ENCODE measurements at regions not wholly inside any gene's neighbourhood (a gene's known extent, or its start where the extent isn't known, plus 50 kb on each side); places are given as distances from the start of the nearest gene placed in this dataset.

DNA sequence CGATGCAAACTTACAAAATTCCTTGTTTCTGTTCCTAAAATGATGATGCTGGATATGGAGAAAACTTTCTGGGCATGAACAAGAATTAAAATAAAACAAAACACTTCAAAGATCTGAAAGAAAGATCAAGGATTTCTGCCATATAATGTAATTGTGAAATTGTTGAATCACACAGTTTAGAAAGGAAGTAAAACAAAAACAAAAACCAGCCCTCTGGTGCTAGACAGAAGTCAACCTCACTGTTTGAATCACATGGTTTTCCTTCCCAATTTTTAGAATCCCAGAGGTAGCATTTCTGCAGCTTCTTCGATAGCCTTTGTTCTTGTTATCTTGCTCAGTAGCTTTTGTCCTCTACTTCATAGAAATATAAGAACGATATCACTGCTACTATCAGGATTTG is 118.2 kb upstream of the ARGLU1 start:
- H3K4me3 ChIP-seq (ENCODE audit: low read depth, low read length): no peak overlapping the region
- no peak for DNase-seq (ENCODE audit: low read depth)

DNA sequence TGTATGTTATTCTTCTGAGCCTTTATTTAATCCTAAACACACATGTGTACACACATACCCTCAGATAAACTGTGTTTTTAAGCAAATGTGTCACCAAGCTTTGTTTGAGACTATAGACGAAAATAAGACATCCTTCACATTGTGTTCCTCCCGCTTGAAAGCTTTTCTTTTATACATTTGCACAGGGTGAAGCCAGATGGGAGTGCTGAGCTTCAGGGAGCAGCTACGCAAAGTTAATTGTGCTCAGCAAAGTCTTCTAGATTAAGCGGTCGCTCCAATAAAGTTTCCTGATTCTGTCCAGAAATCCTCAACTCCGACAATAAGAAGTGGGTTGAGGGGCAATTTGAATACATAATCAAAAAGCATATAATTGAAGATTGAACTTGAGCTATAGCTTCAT is 117.2 kb upstream of the ARGLU1 start:
- H3K4me3 ChIP-seq (ENCODE audit: low read depth, low read length): no peak overlapping the region
- DNase-seq (ENCODE audit: low read depth): no peak

DNA sequence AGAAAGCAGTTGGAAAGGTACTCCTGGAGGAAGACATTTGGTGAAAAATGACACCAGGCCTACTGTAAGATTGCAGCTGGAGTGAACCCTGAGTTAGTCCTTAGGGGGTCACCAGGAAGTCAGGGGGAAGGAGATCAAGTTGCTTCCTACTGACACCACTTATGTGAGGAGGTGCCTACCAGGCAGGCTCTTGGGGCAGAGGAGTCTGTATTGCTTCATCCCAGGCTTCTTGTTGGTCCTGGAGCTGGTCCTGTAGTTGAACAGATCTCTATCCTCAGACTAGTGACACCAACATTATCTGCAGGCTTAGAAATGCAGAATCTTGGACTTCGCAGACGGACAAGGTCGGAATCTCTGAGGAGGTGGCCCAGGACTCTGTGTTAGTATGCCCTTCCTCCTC is 116.0 kb upstream of the ARGLU1 start:
- H3K4me3 ChIP-seq (ENCODE audit: low read depth, low read length): no peak overlapping the region
- DNase-seq (ENCODE audit: low read depth): no peak

DNA sequence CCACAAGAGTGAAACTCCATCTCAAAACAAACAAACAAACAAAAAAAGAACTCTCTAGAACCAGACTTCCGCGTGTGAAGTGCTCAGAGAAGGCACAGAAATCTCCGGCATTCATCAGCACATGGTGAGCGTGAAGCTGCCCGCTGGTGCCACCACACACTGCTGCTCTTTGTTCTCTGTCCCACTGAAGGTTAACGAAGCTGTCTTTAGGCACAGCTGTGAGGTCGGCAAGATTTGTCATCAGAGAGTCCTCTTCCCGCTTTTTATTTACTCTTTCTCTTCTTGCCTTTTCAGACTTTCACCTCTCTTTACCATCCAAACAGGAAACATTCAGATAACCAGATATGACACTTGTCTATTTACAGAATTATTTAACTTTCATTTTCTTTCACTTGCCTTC is 115.2 kb upstream of the ARGLU1 start:
- DNase-seq (ENCODE audit: low read depth): no peak
- H3K4me3 ChIP-seq (ENCODE audit: low read depth, low read length): no peak overlapping the region

DNA sequence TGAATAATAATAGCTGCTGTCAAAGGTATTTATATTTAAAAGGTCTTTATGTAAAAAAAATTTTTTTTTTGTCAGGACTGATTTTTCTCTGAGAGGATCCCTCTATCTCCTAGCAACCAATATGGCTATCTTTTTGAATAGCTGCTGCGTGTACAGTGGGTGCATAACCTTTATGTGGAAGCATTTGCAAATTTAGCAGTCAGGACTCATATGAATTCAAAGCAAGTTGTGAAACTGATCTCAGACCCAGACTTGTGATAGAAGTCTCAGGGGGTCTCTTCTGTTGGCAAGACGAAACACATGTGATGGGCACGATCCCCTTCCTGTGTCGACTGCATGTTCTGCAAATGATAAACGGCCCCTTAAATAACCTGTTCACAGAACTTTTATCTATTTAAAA is 114.1 kb upstream of the ARGLU1 start:
- DNase-seq (ENCODE audit: low read depth): no peak
- no peak overlapping the region for H3K4me3 ChIP-seq (ENCODE audit: low read depth, low read length)

DNA sequence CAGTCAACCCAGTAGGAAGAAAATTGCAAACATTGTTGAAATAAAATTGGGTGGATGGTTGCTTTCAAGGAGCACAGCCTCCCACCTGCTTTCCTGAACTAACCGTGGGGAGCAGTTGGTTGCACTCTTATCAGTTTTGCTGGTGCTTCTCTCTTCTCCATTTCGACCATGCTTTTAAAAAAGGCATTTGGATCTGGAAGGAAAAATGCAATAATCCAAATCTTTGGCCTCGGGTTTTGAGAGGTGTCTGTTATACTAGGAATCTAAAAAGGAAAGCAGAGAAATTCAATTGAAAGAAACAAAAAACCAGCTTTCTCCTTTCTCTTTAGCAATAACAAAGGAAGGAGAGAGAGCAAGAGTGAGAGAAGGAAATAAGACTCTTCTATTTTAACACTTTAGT is 113.6 kb upstream of the ARGLU1 start:
- no peak for DNase-seq (ENCODE audit: low read depth)
- H3K4me3 ChIP-seq (ENCODE audit: low read depth, low read length): no peak overlapping the region

DNA sequence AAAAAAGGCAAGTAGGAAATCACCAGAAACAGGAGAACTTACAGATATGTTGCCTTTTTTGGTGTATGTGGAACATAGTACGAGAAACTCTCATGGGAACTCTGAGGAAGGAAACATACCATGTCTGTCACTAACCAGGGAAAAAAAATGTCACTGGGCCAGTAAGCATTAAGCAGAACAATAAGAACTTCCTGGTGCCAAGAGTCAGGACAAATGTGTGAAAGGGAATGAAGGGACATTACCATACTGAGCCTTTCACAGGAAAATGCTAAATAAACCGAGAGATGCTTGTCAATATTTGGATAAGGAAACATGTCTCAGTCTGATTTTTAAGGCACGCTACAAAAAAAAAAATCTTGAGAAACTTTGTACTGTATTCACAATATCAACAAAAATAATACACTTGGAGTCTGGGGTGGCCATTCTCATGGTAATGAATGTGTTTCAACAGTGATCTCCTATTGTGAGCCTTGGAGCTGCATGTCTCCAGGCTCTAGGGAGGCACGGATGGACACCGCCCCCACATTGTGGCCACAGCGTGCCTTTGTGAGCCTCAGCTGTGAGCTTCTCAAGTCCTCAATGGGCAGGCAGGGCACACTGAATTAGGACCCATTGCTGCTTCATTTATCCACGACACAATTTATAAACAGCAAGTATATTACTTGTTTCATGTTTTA is 113.0 kb upstream of the ARGLU1 start:
- no peak for DNase-seq (ENCODE audit: low read depth)
- H3K4me3 ChIP-seq (ENCODE audit: low read depth, low read length): no peak overlapping the region

DNA sequence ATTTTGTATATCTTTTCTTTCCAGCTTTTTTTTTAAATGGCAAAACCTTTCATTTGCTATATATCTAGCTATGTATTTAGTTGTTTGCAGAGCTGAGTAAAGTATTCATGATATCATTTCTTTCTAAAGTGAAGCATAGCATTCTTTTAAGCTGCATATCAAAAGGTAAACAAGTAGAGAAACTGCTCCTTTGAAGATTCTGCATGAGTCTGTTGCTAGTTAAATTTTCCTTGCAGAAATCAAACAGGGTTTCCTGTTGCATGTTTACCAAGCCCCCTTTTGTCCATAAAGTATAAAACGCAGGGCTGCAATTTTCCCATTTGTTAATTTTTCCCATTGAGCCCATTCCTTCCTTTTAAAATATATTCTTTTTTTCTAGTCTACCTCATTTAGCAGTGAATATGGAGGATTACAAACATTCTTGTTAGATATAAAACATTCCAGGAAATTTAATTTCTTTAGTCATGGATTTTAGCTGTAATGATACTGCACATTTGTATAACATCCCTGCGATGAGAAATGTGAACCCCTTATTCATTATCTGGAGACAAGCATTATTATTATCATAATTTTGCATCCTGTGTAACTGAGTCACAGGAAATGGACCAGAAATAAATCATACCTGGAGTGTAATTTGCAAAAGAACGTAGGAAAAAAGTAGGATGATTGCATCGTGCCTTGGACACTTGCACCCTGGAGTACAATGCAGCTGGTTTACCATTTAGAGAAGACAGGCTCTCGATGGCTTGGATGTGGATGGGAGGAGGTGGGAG is 110.9 kb upstream of the ARGLU1 start:
- DNase-seq (ENCODE audit: low read depth): no peak
- H3K4me3 ChIP-seq (ENCODE audit: low read depth, low read length): no peak overlapping the region

DNA sequence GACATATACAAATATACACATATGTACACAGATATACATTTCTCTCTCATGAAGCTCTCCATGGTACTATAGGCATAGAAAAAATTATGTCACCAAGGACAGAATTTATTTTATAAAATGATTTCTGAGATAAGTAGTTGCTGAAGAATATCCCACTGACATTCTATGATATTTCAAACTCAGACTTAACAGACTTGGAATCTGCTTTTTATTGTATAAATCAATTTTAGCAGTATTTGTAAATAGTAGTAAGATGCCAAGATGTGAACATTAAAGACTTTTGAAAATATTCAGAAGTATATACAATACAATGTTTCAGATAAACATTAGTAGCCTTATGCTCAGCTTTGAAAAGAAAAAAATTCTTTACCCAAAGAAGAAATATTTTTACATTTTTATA is 107.4 kb upstream of the ARGLU1 start:
- no peak for DNase-seq (ENCODE audit: low read depth)
- H3K4me3 ChIP-seq (ENCODE audit: low read depth, low read length): no peak overlapping the region

DNA sequence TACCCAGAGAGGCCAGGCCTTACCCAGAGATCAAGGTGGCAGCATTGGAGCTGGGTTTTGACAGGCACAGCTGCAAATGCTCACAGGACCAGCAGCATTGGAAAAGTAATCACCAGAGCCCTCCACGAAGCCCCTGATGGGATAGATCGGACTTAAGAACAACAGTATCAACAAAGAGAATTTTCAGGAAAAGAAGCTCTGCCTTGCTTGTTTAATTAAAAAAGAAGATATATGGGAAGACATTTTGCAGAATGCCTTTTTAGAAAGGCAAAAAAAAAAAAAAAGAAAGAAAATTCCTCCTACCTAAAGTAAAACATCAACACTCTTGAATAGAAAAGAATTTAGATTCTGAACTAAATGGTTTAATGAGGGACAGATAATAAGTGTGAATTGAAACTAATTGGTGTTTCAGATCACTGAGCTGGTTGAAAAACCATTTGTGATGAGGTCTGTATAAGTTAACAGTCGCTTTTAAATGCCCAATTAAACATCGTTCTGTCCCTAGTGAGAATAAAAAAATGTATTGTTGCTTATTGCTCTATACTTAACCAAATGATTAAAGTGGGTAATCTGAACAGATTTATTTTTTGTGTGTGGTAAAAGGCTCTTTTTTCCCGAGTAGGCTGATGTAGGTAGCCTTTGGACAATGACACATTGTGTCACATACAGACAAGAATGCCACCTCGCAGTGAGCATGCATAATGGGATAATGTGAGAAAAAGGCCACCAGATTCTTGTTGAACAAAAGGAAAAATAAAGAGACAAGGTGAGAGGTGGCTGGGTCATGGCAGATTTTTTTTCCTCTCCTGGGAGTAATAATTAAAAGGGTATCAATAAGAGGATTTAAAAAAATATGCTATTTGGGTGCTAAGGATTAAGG is 93.0 kb upstream of the ARGLU1 start:
- H3K4me3 ChIP-seq (ENCODE audit: low read depth, low read length): no peak overlapping the region
- no peak for DNase-seq (ENCODE audit: low read depth)

DNA sequence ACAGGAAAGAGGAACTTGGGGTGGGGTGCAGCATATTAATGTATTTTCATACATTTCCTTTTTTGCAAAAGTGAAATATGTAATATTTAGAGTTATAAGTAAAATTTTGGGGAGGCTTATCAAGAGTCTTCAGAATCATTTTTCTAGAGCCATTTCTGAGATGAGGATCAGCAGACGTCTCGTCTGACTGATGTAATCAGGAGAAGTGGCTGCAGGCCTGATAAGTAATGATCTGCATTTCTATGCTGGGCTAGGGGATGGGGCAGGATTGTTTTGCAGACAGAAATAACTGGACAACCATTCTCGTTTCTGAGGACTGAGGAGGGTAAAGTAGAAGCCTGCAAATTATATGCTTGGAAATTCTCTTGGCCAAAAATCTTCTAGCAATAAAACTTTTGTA is 89.2 kb upstream of the ARGLU1 start:
- no peak overlapping the region for H3K4me3 ChIP-seq (ENCODE audit: low read depth, low read length)
- DNase-seq (ENCODE audit: low read depth): no peak

DNA sequence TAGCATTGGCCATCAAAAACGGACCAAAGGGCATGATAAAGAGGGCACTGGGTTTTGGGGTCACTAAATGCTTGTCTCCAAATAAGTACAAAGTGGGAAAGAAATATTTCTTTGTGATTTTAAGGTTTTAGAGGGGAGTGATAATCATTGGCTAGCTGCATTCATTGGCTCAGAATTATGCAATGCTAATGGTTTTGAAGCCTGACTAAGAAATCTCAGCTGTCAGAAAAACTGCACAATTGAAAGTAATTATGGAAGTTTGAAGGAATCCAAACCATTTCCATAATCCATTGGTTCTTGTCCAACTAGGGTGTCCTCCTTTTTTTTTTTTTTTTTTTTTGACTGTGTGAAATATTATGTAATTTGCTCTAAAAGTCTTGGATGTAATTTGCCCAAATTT is 88.2 kb upstream of the ARGLU1 start:
- DNase-seq (ENCODE audit: low read depth): no peak
- no peak overlapping the region for H3K4me3 ChIP-seq (ENCODE audit: low read depth, low read length)

DNA sequence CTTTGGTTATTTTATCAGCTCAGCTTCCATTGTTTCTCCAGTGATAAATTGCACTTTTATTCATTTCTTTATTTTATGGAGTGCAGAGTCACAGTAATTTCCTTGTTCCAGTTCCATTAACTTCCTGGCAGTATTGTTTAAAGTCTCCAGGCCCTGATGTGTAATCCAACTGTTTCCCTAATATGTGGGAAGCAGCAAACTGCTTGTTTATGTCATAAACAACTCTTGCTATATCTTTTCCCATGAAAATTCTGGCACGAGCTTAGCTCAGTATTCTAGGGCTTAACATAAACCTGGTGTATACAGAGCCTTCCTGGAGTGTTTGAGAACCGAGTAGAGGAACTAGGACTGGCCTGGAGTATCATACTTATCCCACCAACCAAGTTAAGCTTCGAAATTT is 83.5 kb upstream of the ARGLU1 start:
- DNase-seq (ENCODE audit: low read depth): no peak
- H3K4me3 ChIP-seq (ENCODE audit: low read depth, low read length): no peak overlapping the region

DNA sequence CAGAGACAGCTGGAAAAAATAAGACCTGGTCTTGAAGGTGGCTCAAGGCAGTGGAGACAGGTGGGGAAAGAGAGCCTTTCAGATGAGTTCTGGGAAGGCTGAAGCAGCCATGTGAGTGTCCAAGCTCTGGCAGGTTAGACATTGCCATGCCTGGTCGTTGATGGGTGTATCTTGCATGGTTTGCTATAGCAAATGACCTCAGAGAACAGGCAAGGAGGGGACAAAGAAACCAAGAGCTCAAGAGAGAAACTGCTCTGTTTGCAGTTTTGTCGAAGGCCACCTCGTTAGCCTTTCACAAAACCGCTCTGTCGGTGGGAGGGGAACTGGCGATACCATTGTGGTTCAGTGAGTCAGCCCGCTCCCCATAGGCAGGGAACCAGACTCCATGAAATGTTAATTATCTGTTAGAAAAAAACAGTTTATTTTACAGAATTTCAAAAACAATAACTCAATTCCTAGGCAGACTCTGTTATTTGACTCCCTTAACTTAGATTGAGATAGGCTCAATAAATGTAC is 82.8 kb upstream of the ARGLU1 start:
- H3K4me3 ChIP-seq (ENCODE audit: low read depth, low read length): no peak overlapping the region
- no peak for DNase-seq (ENCODE audit: low read depth)

DNA sequence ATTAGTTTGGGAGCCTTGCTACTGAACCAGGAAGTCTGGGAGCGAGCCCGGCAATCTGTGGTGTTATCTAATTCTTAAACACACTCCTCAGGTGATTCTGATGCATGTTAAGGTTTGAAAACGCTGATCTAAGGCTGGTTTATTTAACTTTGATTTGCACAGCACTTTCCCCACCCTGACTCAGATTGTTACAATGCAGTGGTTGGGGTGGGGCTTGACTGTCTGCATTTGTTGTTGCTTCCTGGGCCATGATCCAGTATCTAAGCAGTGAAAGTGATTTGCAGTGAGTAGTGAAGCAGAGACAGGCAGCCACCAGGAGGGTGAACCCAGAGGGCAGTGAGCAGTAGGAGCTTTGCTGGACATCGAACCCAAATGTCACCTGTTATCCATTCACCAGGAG is 81.6 kb upstream of the ARGLU1 start:
- DNase-seq (ENCODE audit: low read depth): no peak
- no peak overlapping the region for H3K4me3 ChIP-seq (ENCODE audit: low read depth, low read length)

DNA sequence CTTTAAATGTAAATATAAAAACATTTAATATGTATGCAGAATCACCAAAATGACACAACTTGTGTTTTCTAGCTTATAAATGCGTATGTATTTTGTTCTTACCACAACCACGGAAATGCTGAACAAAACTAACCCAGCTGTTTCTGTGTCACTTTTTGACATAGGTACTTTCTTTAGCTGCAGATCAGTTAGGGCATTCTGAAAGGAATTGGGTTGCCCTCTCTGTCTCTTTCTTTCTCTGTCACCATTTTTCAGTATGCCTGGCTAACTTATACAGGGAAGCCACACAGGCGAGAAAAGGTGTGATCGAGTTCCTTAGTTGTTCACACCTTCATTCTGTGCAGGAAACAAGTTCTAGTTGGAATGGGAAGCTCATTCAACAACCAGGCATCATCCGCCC is 72.6 kb upstream of the ARGLU1 start:
- no peak for DNase-seq (ENCODE audit: low read depth)

DNA sequence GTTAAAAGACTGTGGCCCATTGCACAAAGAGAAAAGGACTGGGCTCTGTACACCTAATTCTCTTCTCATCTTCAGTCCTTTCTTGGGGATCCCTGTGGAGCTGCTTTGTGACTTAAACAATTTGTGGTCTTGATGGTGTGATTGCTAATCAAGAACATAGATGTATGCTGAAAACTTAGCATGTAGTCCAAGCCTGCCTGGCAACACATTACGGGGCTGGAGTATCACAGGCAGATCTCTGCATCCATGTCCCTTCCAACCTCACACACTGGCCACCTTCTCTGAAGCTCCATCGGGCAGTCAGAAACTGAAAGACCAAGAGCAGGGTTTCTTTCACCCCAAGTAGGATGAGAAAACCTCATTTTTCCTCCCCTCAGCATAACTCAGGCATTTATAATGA is 69.6 kb upstream of the ARGLU1 start:
- DNase-seq (ENCODE audit: low read depth): no peak
- no peak overlapping the region for H3K4me3 ChIP-seq (ENCODE audit: low read depth, low read length)

More for the DNA sequence above, 72.6 kb upstream of the ARGLU1 start:
- no peak overlapping the region for H3K4me3 ChIP-seq (ENCODE audit: low read depth, low read length)

DNA sequence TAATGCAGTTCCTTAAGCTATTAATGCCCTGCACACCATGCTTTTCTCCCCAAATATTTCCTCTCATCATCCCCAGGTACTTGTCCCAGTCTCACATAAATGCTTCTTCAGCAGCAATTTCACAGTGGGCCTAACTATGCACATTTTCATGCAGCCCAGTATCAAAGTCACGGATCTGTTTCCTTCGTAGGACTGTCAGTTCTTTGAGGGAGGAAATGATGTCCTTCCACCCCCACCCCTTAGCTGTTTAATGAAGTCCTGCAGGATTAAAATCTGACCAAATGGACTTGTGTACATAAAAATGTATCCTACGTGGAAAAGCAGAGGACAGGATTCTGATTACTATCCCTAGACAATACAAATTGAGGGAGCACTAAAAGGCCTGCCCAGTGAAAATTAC is 68.6 kb upstream of the ARGLU1 start:
- H3K4me3 ChIP-seq (ENCODE audit: low read depth, low read length): no peak overlapping the region
- DNase-seq (ENCODE audit: low read depth): no peak

DNA sequence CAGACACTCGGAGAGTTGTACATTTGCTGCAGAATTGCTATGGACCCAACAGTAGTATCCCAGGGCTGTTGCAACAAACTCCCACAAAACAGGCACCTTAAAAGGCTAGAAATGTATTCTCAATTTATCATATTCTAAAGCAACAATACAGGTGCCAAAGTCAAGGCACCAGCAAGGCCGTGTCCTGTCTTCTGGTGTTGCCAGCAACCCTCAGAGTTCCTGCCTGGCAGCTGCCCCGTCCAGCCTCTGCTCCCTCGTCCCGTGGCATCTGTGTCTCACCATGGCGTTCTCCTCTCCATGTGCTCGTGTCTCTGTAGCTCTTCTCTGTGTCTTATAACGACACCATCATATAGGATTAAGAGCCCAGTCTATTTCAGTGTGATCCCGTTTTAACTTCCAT is 67.7 kb upstream of the ARGLU1 start:
- DNase-seq (ENCODE audit: low read depth): no peak
- H3K4me3 ChIP-seq (ENCODE audit: low read depth, low read length): no peak overlapping the region

DNA sequence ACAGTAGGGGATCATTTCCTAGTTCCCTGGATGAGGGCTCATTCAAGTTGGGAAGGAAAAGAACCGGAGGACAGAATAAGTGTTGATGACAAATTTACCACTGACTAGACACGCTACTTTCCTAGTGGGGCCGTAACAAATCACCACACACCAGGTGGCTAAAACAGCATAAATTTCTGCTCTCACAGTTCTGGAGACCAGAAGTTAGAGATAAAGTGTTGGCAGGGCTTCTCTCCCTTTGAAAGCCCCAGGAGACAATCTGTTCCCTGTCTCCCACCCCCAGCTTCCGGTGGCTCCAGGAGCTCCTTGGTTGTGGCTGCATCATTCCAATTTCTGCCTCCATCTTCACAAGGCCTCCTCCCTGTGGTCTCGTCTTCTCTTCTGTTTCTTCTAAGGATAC is 65.4 kb upstream of the ARGLU1 start:
- no peak overlapping the region for H3K4me3 ChIP-seq (ENCODE audit: low read depth, low read length)
- DNase-seq (ENCODE audit: low read depth): no peak
